HL-60 (cell line): ENCODE measurements at regions not wholly inside any gene's neighbourhood (a gene's known extent, or its start where the extent isn't known, plus 50 kb on each side); places are given as distances from the start of the nearest gene placed in this dataset.

ENCODE experiments used
- CTCF ChIP-seq: IDR thresholded peaks from one replicate; pipeline ENCODE4 v1.5.1; 2011; ENCODE audit warnings: low read length, control low read depth, inconsistent platforms; ENCODE audit not compliant: insufficient read depth
- GABPA ChIP-seq: IDR thresholded peaks from 2 replicates; pipeline ENCODE4 v1.6.1; 2012; ENCODE audit warnings: low read depth
- POLR2AphosphoS5 ChIP-seq: IDR thresholded peaks from 2 replicates; pipeline ENCODE4 v1.6.1; 2012; ENCODE audit warnings: low read depth
- REST ChIP-seq: IDR thresholded peaks from 2 replicates; pipeline ENCODE4 v1.6.1; 2012; ENCODE audit warnings: low read depth; ENCODE audit not compliant: insufficient replicate concordance

GRCh38 chr2:193824474-193824873, 1629.7 kb upstream of the TMEFF2 start:
- TF ChIP-seq CTCF (no peak), REST (no peak), POLR2AphosphoS5 (no peak), GABPA (no peak)
